Neural crest cell (in vitro differentiated cells): ENCODE measurements at regions not wholly inside any gene's neighbourhood (a gene's known extent, or its start where the extent isn't known, plus 50 kb on each side); places are given as distances from the start of the nearest gene placed in this dataset.
A peak's percentile ranks its signal among the peaks of the same experiment; 100 is the strongest.

Experiments used
- DNase-seq: peaks from one replicate; pipeline ENCODE4 v3.0.0; 2021; ENCODE audit warnings: low read depth, mixed read lengths, low spot score
- H3K27ac Mint-ChIP-seq: one replicate; pipeline ENCODE4 v1.8.0; 2021; ENCODE audit warnings: mild to moderate bottlenecking, mixed read lengths; ENCODE audit not compliant: unreplicated experiment
- H3K27me3 Mint-ChIP-seq: 2 replicates; pipeline ENCODE4 v1.8.0; 2021; ENCODE audit warnings: low read depth, mild to moderate bottlenecking, mixed read lengths
- H3K36me3 Mint-ChIP-seq: 2 replicates; pipeline ENCODE4 v1.8.0; 2021; ENCODE audit warnings: low read depth, mild to moderate bottlenecking, mixed read lengths
- H3K4me1 Mint-ChIP-seq: 2 replicates; pipeline ENCODE4 v1.8.0; 2021; ENCODE audit warnings: mixed read lengths
- H3K4me3 Mint-ChIP-seq: one replicate; pipeline ENCODE4 v1.8.0; 2021; ENCODE audit warnings: mild to moderate bottlenecking, mixed read lengths
- H3K9me3 Mint-ChIP-seq: 2 replicates; pipeline ENCODE4 v1.8.0; 2021; ENCODE audit warnings: mixed read lengths
- CTCF ChIP-seq: fragments of 200-600 bp; sonication (generic); conservative IDR thresholded peaks from 2 replicates; pipeline ENCODE4 v1.5.0; 2021; ENCODE audit warnings: antibody characterized with exemption, mild to moderate bottlenecking

DNA sequence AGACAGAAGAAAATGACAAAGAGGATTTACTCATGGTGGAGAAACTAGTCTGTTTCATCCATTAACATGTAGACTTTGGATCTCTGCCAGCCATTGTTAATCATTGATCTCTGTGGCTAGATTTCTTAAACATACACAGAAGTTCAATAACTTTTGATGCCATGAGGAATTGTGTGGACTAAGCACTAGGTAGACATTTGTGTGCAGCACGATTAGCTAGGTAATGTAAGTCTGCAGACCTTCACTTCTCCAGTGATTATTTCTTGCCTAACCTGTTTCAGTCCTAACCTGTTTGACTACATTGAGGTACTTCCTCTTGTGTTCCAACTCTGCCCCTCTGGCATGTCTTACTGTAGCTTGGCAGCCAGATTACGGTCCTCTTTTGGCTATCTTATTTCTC lies 928.5 kb upstream of the ROBO1 start:
- H3K4me1 Mint-ChIP-seq = no peaks in the 10 kb centered on the region
- no peaks in the 10 kb centered on the region for H3K9me3 Mint-ChIP-seq
- H3K36me3 Mint-ChIP-seq = no peaks in the 10 kb centered on the region
- DNase-seq = no peak
- H3K27ac Mint-ChIP-seq = no peak overlapping the region
- TF ChIP-seq CTCF = no peak
- no peaks in the 10 kb centered on the region for H3K27me3 Mint-ChIP-seq
- H3K4me3 Mint-ChIP-seq = no peak overlapping the region

- no peaks in the 10 kb centered on the region for H3K27me3 Mint-ChIP-seq
- no peak overlapping the region for H3K27ac Mint-ChIP-seq
- DNase-seq = no peak
- H3K9me3 Mint-ChIP-seq = no peaks in the 10 kb centered on the region
- H3K4me3 Mint-ChIP-seq = no peak overlapping the region
- TF ChIP-seq CTCF = peak; percentile 69
- no peaks in the 10 kb centered on the region for H3K36me3 Mint-ChIP-seq
- no peaks in the 10 kb centered on the region for H3K4me1 Mint-ChIP-seq
Observed at GRCh38 chr3:80688814-80689213, 921.0 kb upstream of the ROBO1 start.

GRCh38 chr3:80682951-80683350 lies 915.2 kb upstream of the ROBO1 start:
- Mint-ChIP-seq H3K27me3 (no peaks in the 10 kb centered on the region), H3K36me3 (no peaks in the 10 kb centered on the region), H3K9me3 (peaks cover 3% of the 10 kb centered on the region), H3K4me1 (no peaks in the 10 kb centered on the region), H3K27ac (no peak overlapping the region), H3K4me3 (no peak overlapping the region)
- DNase-seq = no peak
- no peak for TF ChIP-seq CTCF

- H3K36me3 Mint-ChIP-seq = no peaks in the 10 kb centered on the region
- DNase-seq = no peak
- no peak overlapping the region for H3K27ac Mint-ChIP-seq
- no peaks in the 10 kb centered on the region for H3K27me3 Mint-ChIP-seq
- H3K9me3 Mint-ChIP-seq = peaks cover 3% of the 10 kb centered on the region
- no peaks in the 10 kb centered on the region for H3K4me1 Mint-ChIP-seq
- no peak for TF ChIP-seq CTCF
- no peak overlapping the region for H3K4me3 Mint-ChIP-seq
Observed at GRCh38 chr3:80682235-80682634, 914.4 kb upstream of the ROBO1 start.

DNA sequence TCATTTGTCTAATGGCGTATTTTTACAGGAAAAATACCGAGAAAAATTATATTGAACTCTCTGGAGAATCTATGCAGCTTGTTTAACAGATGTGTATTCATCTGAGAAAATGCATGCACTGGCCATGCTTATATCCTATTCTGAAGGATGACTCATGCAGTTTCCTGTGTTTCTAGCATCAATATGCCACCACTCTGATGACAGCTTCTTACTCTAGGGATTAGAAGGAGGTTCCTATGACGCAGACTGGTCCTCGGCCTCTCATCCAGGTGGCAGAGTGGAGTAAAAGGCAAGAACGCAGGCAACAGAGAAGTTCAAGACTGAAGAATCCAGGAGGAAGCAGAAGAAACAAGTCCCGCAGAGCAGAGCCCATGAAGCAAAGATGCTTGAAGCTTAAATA lies 910.0 kb upstream of the ROBO1 start:
- Mint-ChIP-seq H3K4me3 (no peak overlapping the region), H3K27ac (no peak overlapping the region), H3K36me3 (no peaks in the 10 kb centered on the region), H3K9me3 (peaks cover 3% of the 10 kb centered on the region), H3K27me3 (no peaks in the 10 kb centered on the region), H3K4me1 (no peaks in the 10 kb centered on the region)
- DNase-seq = no peak
- TF ChIP-seq CTCF = no peak

DNA sequence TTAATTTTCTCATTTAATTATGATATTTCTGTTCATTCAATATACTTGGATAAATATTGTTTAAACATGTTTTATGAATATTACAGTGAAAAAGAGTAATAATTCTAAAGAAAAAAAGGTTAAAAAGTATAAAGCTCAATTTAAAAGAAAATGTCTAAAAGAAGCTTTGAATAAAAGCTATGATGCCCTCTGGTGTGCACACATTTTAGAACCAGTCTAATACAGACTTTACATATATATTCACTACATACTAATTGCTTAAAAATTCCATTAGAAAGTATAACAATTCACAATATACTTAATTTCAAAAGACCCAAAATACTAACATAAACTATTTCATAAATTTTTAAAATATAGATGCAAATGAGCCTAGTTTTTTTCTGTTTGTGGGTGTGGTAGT lies 909.1 kb upstream of the ROBO1 start:
- no peaks in the 10 kb centered on the region for H3K9me3 Mint-ChIP-seq
- H3K4me3 Mint-ChIP-seq = no peak overlapping the region
- no peaks in the 10 kb centered on the region for H3K36me3 Mint-ChIP-seq
- no peak for DNase-seq
- no peak for TF ChIP-seq CTCF
- no peak overlapping the region for H3K27ac Mint-ChIP-seq
- no peaks in the 10 kb centered on the region for H3K27me3 Mint-ChIP-seq
- H3K4me1 Mint-ChIP-seq = no peaks in the 10 kb centered on the region
